ENCODE measurements at regions not wholly inside any gene's neighbourhood (a gene's known extent, or its start where the extent isn't known, plus 50 kb on each side); places are given as distances from the start of the nearest gene placed in this dataset.

DNA sequence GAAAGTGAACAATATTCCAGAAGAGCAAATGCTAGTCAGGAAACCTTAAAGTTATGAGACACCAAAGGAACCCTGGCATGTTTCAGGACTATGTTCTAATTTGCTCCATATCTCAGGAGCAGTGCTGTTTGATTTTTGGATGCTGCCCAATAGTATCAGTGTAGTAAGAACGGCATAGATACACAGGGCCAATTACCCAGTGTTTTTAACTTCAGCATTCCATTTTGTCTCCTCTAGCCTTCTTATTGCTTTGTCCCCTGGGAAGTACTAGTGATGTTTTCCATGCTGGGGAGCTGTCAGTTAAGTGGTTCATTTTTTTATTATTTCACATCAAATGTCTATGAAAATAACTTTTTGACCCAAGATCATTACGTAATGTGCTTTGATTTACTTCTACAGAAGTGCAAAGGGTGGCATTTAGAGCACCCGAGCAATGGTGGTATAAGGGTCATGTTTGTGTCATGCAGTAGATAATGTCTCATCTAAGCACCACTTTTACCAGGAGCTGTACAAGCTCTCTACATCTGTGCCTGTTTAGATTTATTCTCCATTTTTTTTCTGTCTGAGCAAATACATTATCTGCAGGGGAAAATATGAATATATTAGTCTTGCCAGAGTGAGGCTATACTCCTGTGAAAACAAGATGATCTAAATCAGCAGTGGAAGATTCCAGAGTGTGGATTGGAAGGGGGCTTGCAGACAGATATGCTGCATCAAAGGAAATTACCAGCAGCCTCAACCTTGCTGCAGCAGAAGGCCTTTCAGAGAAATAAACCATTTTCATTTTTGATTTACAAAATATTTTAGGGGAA, 198.8 kb upstream of the OPRM1 start:
- DNase-seq = no peak
- Histone ChIP-seq H3K4me1 (no peaks in the 10 kb centered on the region), H3K9me3 (peaks cover 0 to 3% (median 0%) of the 10 kb centered on the region in 8 donors), H3K27me3 (replicated peaks in 1 of 7) (no peaks in the 10 kb centered on the region), H3K27ac (no peak overlapping the region), H3K36me3 (no peaks in the 10 kb centered on the region), H3K4me3 (no peak overlapping the region)
- no peak for TF ChIP-seq POLR2A (IDR thresholded peaks at IDR 0.05)
- no peak for TF ChIP-seq POLR2AphosphoS5 (IDR thresholded peaks at IDR 0.05)
- TF ChIP-seq, protein P1, sequence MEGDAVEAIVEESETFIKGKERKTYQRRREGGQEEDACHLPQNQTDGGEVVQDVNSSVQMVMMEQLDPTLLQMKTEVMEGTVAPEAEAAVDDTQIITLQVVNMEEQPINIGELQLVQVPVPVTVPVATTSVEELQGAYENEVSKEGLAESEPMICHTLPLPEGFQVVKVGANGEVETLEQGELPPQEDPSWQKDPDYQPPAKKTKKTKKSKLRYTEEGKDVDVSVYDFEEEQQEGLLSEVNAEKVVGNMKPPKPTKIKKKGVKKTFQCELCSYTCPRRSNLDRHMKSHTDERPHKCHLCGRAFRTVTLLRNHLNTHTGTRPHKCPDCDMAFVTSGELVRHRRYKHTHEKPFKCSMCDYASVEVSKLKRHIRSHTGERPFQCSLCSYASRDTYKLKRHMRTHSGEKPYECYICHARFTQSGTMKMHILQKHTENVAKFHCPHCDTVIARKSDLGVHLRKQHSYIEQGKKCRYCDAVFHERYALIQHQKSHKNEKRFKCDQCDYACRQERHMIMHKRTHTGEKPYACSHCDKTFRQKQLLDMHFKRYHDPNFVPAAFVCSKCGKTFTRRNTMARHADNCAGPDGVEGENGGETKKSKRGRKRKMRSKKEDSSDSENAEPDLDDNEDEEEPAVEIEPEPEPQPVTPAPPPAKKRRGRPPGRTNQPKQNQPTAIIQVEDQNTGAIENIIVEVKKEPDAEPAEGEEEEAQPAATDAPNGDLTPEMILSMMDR (IDR thresholded peaks at IDR 0.05 in 8 of 11, conservative IDR thresholded peaks at IDR 0.05 in 3 of 11) = no peak
- intact Hi-C loops (cut with DNase I; ENCODE audit: low total_unique reads) = no loop called here
- 37 to 72% (median 63%) methylated on average over 3 of the region's 3 CpGs for WGBS, 5 donors

DNA sequence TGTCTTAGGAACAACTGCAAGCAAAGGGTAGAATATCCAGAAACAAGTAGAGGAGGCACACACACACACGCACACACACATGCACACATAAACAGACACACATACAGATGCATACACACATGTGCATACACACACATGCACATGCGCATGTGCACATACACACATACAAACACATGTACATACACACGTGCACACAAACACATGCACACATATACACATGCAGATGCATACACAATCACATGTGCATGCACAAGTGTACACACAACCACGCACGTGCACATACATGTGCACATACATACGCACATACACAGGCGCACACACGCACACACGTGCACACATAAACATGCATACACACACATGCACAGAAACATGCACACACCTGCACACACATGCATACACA, 206.5 kb upstream of the OPRM1 start:
- intact Hi-C loops (cut with DNase I; ENCODE audit: low total_unique reads) = no loop called here
- Histone ChIP-seq H3K36me3 (no peaks in the 10 kb centered on the region), H3K27ac (no peak overlapping the region), H3K9me3 (no peaks in the 10 kb centered on the region), H3K4me3 (no peak overlapping the region), H3K27me3 (replicated peaks in 1 of 7) (no peaks in the 10 kb centered on the region), H3K4me1 (no peaks in the 10 kb centered on the region)
- no peak for DNase-seq
- 86 to 96% (median 93%) methylated on average over 9 of the region's 9 CpGs for WGBS, 5 donors
- no peak for TF ChIP-seq POLR2AphosphoS5 (IDR thresholded peaks at IDR 0.05)
- TF ChIP-seq POLR2A (IDR thresholded peaks at IDR 0.05) = no peak
- TF ChIP-seq, protein P1 (IDR thresholded peaks at IDR 0.05 in 8 of 11, conservative IDR thresholded peaks at IDR 0.05 in 3 of 11) = no peak

DNA sequence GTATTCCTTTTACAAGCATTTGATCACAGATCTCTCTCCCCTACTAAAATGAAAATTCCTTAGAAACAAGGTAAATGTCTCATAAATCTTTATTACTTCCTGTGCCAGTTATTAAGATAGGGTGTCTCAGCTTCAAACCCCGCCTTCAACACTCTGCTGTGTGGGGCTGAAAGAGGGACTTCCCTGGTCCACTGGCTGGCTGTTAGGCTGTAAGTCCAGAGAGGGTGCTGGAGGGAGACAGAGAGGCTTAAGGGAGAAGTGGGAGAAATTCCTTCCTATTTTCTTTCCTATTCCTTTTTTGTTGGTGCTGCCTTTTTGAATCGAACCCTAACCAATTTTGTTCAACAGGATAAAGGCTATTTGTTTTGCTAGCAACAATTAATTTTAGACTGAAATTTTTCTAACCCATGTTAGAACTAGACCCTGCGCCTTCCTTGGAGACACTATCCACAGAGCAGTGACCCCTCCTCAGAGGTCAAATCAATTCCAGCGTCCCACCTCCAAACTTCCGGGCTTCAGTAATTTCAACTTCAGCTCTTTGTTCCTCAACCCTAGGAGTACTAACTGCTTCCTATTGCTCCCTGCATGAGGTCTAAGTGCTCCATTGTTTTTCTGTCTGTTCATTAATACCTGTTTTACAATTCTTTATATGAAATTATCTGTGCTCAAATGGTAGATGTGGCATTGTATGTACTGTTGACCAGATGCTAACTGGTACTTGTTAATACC, 207.5 kb upstream of the OPRM1 start:
- no peak for DNase-seq
- H3K4me3 ChIP-seq = no peak overlapping the region
- intact Hi-C loops (cut with DNase I; ENCODE audit: low total_unique reads) = no loop called here
- no peak overlapping the region for H3K27ac ChIP-seq
- TF ChIP-seq POLR2AphosphoS5 (IDR thresholded peaks at IDR 0.05) = no peak
- TF ChIP-seq POLR2A (IDR thresholded peaks at IDR 0.05) = no peak
- TF ChIP-seq, protein P1 (IDR thresholded peaks at IDR 0.05 in 8 of 11, conservative IDR thresholded peaks at IDR 0.05 in 3 of 11) = no peak
- no peaks in the 10 kb centered on the region for H3K9me3 ChIP-seq
- no peaks in the 10 kb centered on the region for H3K36me3 ChIP-seq
- no peaks in the 10 kb centered on the region for H3K27me3 ChIP-seq (replicated peaks in 1 of 7)
- H3K4me1 ChIP-seq = no peaks in the 10 kb centered on the region
- WGBS, 5 donors = 59 to 67% (median 65%) methylated on average over 5 of the region's 5 CpGs

DNA sequence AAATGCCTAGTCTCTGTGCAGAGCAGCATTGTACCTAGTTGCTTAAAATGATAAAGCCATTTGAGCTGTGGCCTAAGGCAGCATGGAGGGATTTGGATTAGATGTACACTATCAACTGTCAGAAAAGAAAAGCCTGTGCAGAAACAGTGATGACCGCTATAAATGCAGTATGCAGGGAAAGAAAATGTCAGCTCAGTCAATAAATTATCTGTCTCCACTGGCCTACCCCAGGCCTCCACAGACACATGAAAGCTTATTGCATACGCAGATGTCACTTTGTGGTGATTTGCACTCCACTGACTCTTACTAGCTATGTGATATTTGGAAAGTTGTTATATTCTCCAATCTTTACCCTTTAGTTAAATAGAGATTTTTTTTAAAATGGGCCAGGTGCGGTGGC, 221.9 kb upstream of the OPRM1 start:
- H3K27me3 ChIP-seq (replicated peaks in 1 of 7) = no peaks in the 10 kb centered on the region
- H3K9me3 ChIP-seq = peaks cover 0 to 36% (median 31%) of the 10 kb centered on the region in 8 donors
- H3K36me3 ChIP-seq = no peaks in the 10 kb centered on the region
- 87 to 96% (median 96%) methylated on average over 3 of the region's 3 CpGs for WGBS, 5 donors
- no peak overlapping the region for H3K27ac ChIP-seq
- intact Hi-C loops (cut with DNase I; ENCODE audit: low total_unique reads) = no loop called here
- no peak for DNase-seq
- no peaks in the 10 kb centered on the region for H3K4me1 ChIP-seq
- H3K4me3 ChIP-seq = no peak overlapping the region
- no peak for TF ChIP-seq POLR2AphosphoS5 (IDR thresholded peaks at IDR 0.05)
- no peak for TF ChIP-seq POLR2A (IDR thresholded peaks at IDR 0.05)
- TF ChIP-seq, protein P1 (IDR thresholded peaks at IDR 0.05 in 8 of 11, conservative IDR thresholded peaks at IDR 0.05 in 3 of 11) = no peak
